IMR-90 (cell line): ENCODE measurements at regions not wholly inside any gene's neighbourhood (a gene's known extent, or its start where the extent isn't known, plus 50 kb on each side); places are given as distances from the start of the nearest gene placed in this dataset.

Experiments used
- ATAC-seq: fragments of 200-7000 bp; cut with Tn5 transposase; 2 replicates; pipeline ENCODE4 v1.9.1; 2020; ENCODE audit warnings: low read depth, mild to moderate bottlenecking, moderate library complexity
- BruUV-seq: library from RNA; stranded (reverse); fragments of 400-500 nt; replicated peaks from 2 replicates; lab custom pipeline; 2021; lab: Mats Ljungman, UMichigan
- CTCF ChIA-PET: fragments of 300-600 bp; formaldehyde crosslinking; extraction: SDS; loops from one replicate; lab custom pipeline; 2021; ENCODE audit warnings: antibody characterized with exemption; lab: Yijun Ruan, JAX
- POLR2A ChIA-PET: fragments of 300-600 bp; sonication (Branson Sonifier 250); formaldehyde crosslinking; loops from one replicate; lab custom pipeline; 2022; ENCODE audit warnings: antibody characterized with exemption; ENCODE audit not compliant: unreplicated experiment; lab: Charles Lee
- DNase-seq: peaks from one replicate; pipeline ENCODE4 v3.0.0; 2013
- H2AFZ ChIP-seq: replicated peaks from 2 replicates; pipeline ENCODE3; 2013; ENCODE audit warnings: low read length, mild to moderate bottlenecking; ENCODE audit not compliant: poor library complexity
- H2AK5ac ChIP-seq: 2 replicates; pipeline ENCODE4 v1.6.1; 2013; ENCODE audit warnings: low read depth, low read length, inconsistent platforms
- H2AK9ac ChIP-seq: replicated peaks from 2 replicates; pipeline ENCODE3; 2013; ENCODE audit warnings: mild to moderate bottlenecking, low read depth, low read length, moderate library complexity; ENCODE audit not compliant: poor library complexity
- H2BK120ac ChIP-seq: 2 replicates; pipeline ENCODE4 v1.6.1; 2013; ENCODE audit warnings: low read depth, low read length, inconsistent platforms
- H2BK15ac ChIP-seq: 3 replicates; pipeline ENCODE4 v1.6.1; 2013; ENCODE audit warnings: low read depth, low read length, inconsistent platforms
- H2BK20ac ChIP-seq: 2 replicates; pipeline ENCODE4 v1.6.1; 2013; ENCODE audit warnings: low read depth, mild to moderate bottlenecking, inconsistent platforms, low read length, moderate library complexity
- H2BK5ac ChIP-seq: 2 replicates; pipeline ENCODE4 v1.6.1; 2013; ENCODE audit warnings: mild to moderate bottlenecking, low read depth, low read length, inconsistent platforms; ENCODE audit not compliant: poor library complexity, severe bottlenecking
- H3K14ac ChIP-seq: replicated peaks from 2 replicates; pipeline ENCODE4 v1.6.1; 2013; ENCODE audit warnings: low read depth, low read length, inconsistent platforms
- H3K18ac ChIP-seq: 2 replicates; pipeline ENCODE4 v1.6.1; 2013; ENCODE audit warnings: low read depth, low read length, control low read depth
- H3K23ac ChIP-seq: 2 replicates; pipeline ENCODE4 v1.6.1; 2013; ENCODE audit warnings: low read depth, low read length, inconsistent platforms
- H3K27ac ChIP-seq: 2 replicates; pipeline ENCODE4 v1.5.1; 2013; ENCODE audit warnings: mild to moderate bottlenecking, control low read depth, low read length; ENCODE audit not compliant: insufficient read depth
- H3K27me3 ChIP-seq: 2 replicates; pipeline ENCODE4 v1.6.1; 2013; ENCODE audit warnings: low read length; ENCODE audit not compliant: control insufficient read depth, insufficient read depth
- H3K36me3 ChIP-seq: 2 replicates; pipeline ENCODE4 v1.6.1; 2013; ENCODE audit warnings: low read length, mixed read lengths; ENCODE audit not compliant: control insufficient read depth, insufficient read depth
- H3K4ac ChIP-seq: 2 replicates; pipeline ENCODE4 v1.6.1; 2013; ENCODE audit warnings: low read depth, low read length, inconsistent platforms
- H3K4me1 ChIP-seq: 2 replicates; pipeline ENCODE4 v1.6.1; 2013; ENCODE audit warnings: low read length, mixed read lengths; ENCODE audit not compliant: control insufficient read depth, insufficient read depth
- H3K4me2 ChIP-seq: 2 replicates; pipeline ENCODE4 v1.6.1; 2013; ENCODE audit warnings: low read depth, mild to moderate bottlenecking, control low read depth, low read length, moderate library complexity
- H3K4me3 ChIP-seq: 2 replicates; pipeline ENCODE4 v1.5.1; 2013; ENCODE audit warnings: low read depth, mild to moderate bottlenecking, control low read depth, low read length, moderate library complexity; ENCODE audit not compliant: insufficient read depth
- H3K56ac ChIP-seq: 2 replicates; pipeline ENCODE4 v1.6.1; 2013; ENCODE audit warnings: low read length, inconsistent platforms; ENCODE audit not compliant: insufficient read depth; ENCODE audit errors: extremely low read depth
- H3K79me1 ChIP-seq, 2 experiments: 2 replicates each; pipeline ENCODE4 v1.6.1; 2013; ENCODE audit warnings: low read length in 2 of 2, inconsistent platforms in 1 of 2, low read depth in 1 of 2
- H3K9ac ChIP-seq: 2 replicates; pipeline ENCODE4 v1.6.1; 2013; ENCODE audit warnings: low read depth, low read length, control low read depth
- H3K9me1 ChIP-seq: 2 replicates; pipeline ENCODE4 v1.6.1; 2013; ENCODE audit warnings: low read length, inconsistent platforms; ENCODE audit not compliant: insufficient read depth
- H3K9me3 ChIP-seq: 2 replicates; pipeline ENCODE4 v1.6.1; 2013; ENCODE audit warnings: low read length; ENCODE audit not compliant: control insufficient read depth, insufficient read depth
- H4K20me1 ChIP-seq: 2 replicates; pipeline ENCODE4 v1.6.1; 2013; ENCODE audit warnings: low read length, inconsistent platforms; ENCODE audit not compliant: insufficient read depth
- H4K5ac ChIP-seq: 2 replicates; pipeline ENCODE4 v1.6.1; 2013; ENCODE audit warnings: mild to moderate bottlenecking, low read depth, low read length, control low read depth
- H4K8ac ChIP-seq, 2 experiments: 2 replicates each; pipeline ENCODE4 v1.6.1; 2013; ENCODE audit warnings: low read depth in 2 of 2, low read length in 2 of 2, control low read depth in 1 of 2, inconsistent platforms in 1 of 2
- H4K91ac ChIP-seq: 2 replicates; pipeline ENCODE4 v1.6.1; 2013; ENCODE audit warnings: low read depth, low read length, inconsistent platforms; ENCODE audit not compliant: insufficient read depth
- CEBPB ChIP-seq: IDR thresholded peaks from 2 replicates; pipeline ENCODE4 v1.6.1; 2012; ENCODE audit warnings: low read depth, low read length, improper control_type of control experiment
- FOS ChIP-seq: fragments of 150-350 bp; IDR thresholded peaks from 2 replicates; pipeline ENCODE4 v1.6.1; 2016; ENCODE audit warnings: low read depth, low read length
- MAFK ChIP-seq: IDR thresholded peaks from 2 replicates; pipeline ENCODE4 v1.6.1; 2012; ENCODE audit warnings: low read depth, low read length, improper control_type of control experiment
- RFX5 ChIP-seq: IDR thresholded peaks from 2 replicates; pipeline ENCODE4 v1.8.0; 2012; ENCODE audit warnings: low read depth, mild to moderate bottlenecking, low read length, moderate library complexity
- WGBS, 2 experiments: methylation state at CpG; one replicate each; pipeline versions ENCODE4 v1.1.5 to v1.1.7; 2013; ENCODE audit warnings: missing lambda C conversion rate in 2 of 2; ENCODE audit not compliant: insufficient read length in 1 of 2; ENCODE audit errors: extremely low coverage in 2 of 2; 5-methylcytosine and 5-hydroxymethylcytosine counted together
- dilution Hi-C: fragments of 300-500 bp; cut with HindIII; formaldehyde crosslinking; loops from one replicate; pipeline ENCODE4 v1.14.3; 2018; ENCODE audit warnings: low sequenced_read_pairs; ENCODE audit not compliant: unreplicated experiment
- in situ Hi-C: fragments of 300-500 bp; cut with MboI; formaldehyde crosslinking; loops from 3 replicates; pipeline ENCODE4 v1.14.3; 2019; ENCODE audit warnings: low sequenced_read_pairs, inconsistent platforms, mixed read lengths
- intact Hi-C: fragments of 100-400 bp; cut with micrococcal nuclease; formaldehyde crosslinking; loops from 2 replicates; pipeline ENCODE4 v1.10.0; 2022
- TF ChIP-seq, protein P1 (sequence below): fragments of 150-350 bp; IDR thresholded peaks from 2 replicates; pipeline ENCODE4 v1.6.1; 2017; ENCODE audit warnings: mild to moderate bottlenecking, antibody characterized with exemption, low read length, low read depth

- Histone ChIP-seq H2AK9ac (no peak overlapping the region), H4K20me1 (no peaks in the 10 kb centered on the region), H2AFZ (no peak overlapping the region), H3K4me3 (no peak overlapping the region), H2AK5ac (no peak overlapping the region), H2BK20ac (no peak overlapping the region), H4K5ac (no peak overlapping the region), H3K4ac (no peak overlapping the region), H3K36me3 (no peaks in the 10 kb centered on the region), H3K4me1 (no peaks in the 10 kb centered on the region), H4K8ac (no peak overlapping the region), H3K23ac (no peak overlapping the region), H3K4me2 (no peak overlapping the region), H3K9me1 (no peaks in the 10 kb centered on the region), H3K9ac (no peak overlapping the region), H3K14ac (no peak overlapping the region), H3K9me3 (no peaks in the 10 kb centered on the region), H2BK5ac (no peak overlapping the region), H3K56ac (no peak overlapping the region), H3K79me1 (no peaks in the 10 kb centered on the region), H3K18ac (no peak overlapping the region), H2BK15ac (no peak overlapping the region), H3K27ac (no peak overlapping the region), H3K27me3 (no peaks in the 10 kb centered on the region), H2BK120ac (no peak overlapping the region), H4K91ac (no peak overlapping the region)
- dilution Hi-C loops (no loop called here), intact Hi-C loops (no loop called here), in situ Hi-C loops (no loop called here)
- BruUV-seq, result no TSS peak
- ChIA-PET CTCF (no interaction called here), POLR2A (no interaction called here)
- WGBS, 2 experiments, result no CpG with 5 or more reads among the region's 4 CpGs
- DNase-seq (peak; percentile 15), ATAC-seq (no peak)
- TF ChIP-seq FOS, result no peak
- TF ChIP-seq MAFK, result no peak
- TF ChIP-seq CEBPB, result 0 out of 2 replicates have a peak, but pooled peaks have one; percentile 2
- TF ChIP-seq RFX5, result no peak
- TF ChIP-seq, protein P1, sequence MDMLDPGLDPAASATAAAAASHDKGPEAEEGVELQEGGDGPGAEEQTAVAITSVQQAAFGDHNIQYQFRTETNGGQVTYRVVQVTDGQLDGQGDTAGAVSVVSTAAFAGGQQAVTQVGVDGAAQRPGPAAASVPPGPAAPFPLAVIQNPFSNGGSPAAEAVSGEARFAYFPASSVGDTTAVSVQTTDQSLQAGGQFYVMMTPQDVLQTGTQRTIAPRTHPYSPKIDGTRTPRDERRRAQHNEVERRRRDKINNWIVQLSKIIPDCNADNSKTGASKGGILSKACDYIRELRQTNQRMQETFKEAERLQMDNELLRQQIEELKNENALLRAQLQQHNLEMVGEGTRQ, result no peak
Measured at GRCh38 chr1:187763976-187764375, 935.2 kb downstream of the PLA2G4A start.
